HCT116 (cell line): ENCODE measurements at regions not wholly inside any gene's neighbourhood (a gene's known extent, or its start where the extent isn't known, plus 50 kb on each side); places are given as distances from the start of the nearest gene placed in this dataset.

Experiments
- ATAC-seq: fragments of 200-7000 bp; cut with Tn5 transposase; 2 replicates; pipeline ENCODE4 v1.9.1; 2020; ENCODE audit warnings: mild to moderate bottlenecking, moderate library complexity
- BruUV-seq: library from RNA; stranded (reverse); fragments of 400-500 nt; replicated peaks from 2 replicates; lab custom pipeline; 2021; lab: Mats Ljungman, UMichigan
- CTCF ChIA-PET: fragments of 300-600 bp; sonication (Branson Sonifier 250); formaldehyde crosslinking; loops from one replicate; lab custom pipeline; 2021; ENCODE audit warnings: antibody characterized with exemption; lab: Charles Lee
- POLR2A ChIA-PET: fragments of 300-600, 350-600 bp; sonication (Branson Sonifier 250); formaldehyde crosslinking; loops from one replicate; lab custom pipeline; 2021; ENCODE audit warnings: antibody characterized with exemption; lab: Charles Lee
- RAD21 ChIA-PET, 2 experiments: fragments of 300-600 bp; sonication (Branson Sonifier 250); formaldehyde crosslinking; loops; one replicate each; lab custom pipeline; 2023; ENCODE audit warnings: low total read pairs in 2 of 2; ENCODE audit not compliant: uncharacterized antibody in 2 of 2, unreplicated experiment in 2 of 2, low non-redundant PET in 1 of 2; lab: Charles Lee
- DNase-seq: peaks from one replicate; pipeline ENCODE4 v3.0.0-alpha.2; 2010; ENCODE audit warnings: low read depth, low spot score
- H2AFZ ChIP-seq: fragments of 200-600 bp; shearing (Covaris generic), sonication (generic); 2 replicates; pipeline ENCODE4 v1.6.1; 2017; ENCODE audit warnings: low read depth, mixed run types, mixed read lengths, antibody characterized with exemption, low read length; ENCODE audit not compliant: poor library complexity, severe bottlenecking
- H3K27ac ChIP-seq: 2 replicates; pipeline ENCODE4 v1.5.1; 2012; ENCODE audit warnings: low read depth, low read length
- H3K27me3 ChIP-seq: fragments of 200-600 bp; sonication (generic); 2 replicates; pipeline ENCODE4 v1.6.1; 2016; ENCODE audit warnings: mixed run types, low read length, mixed read lengths; ENCODE audit not compliant: insufficient read depth
- H3K36me3 ChIP-seq, 2 experiments: fragments of 200-500 bp in 1 of 2; fragments of 200-600 bp in 1 of 2; sonication (Bioruptor generic) in 1 of 2; sonication (generic) in 1 of 2; 2 replicates each; pipeline versions ENCODE4 v1.5.1 to v1.6.1; 2014 to 2016; ENCODE audit warnings: low read length in 2 of 2, inconsistent platforms in 1 of 2, mixed read lengths in 1 of 2, mixed run types in 1 of 2; ENCODE audit not compliant: insufficient read depth in 2 of 2, control insufficient read depth in 1 of 2
- H3K4me1 ChIP-seq, 2 experiments: fragments of 200-600 bp in 1 of 2; sonication (generic) in 1 of 2; 2 replicates each; pipeline versions ENCODE4 v1.5.1 to v1.6.1; 2012 to 2017; ENCODE audit warnings: low read length in 2 of 2, inconsistent platforms in 1 of 2, mild to moderate bottlenecking in 1 of 2, mixed read lengths in 1 of 2, mixed run types in 1 of 2, moderate library complexity in 1 of 2; ENCODE audit not compliant: insufficient read depth in 2 of 2, control insufficient read depth in 1 of 2
- H3K4me2 ChIP-seq: fragments of 200-600 bp; sonication (generic); 2 replicates; pipeline ENCODE4 v1.6.1; 2017; ENCODE audit warnings: mixed run types, low read length, mixed read lengths
- H3K4me3 ChIP-seq, 2 experiments: fragments of 200-600 bp in 1 of 2; sonication (generic) in 1 of 2; replicated peaks in 1 of 2; 2 replicates each; pipeline ENCODE4 v1.5.1; 2011 to 2016; ENCODE audit warnings: low read length in 2 of 2, control low read depth in 1 of 2, low read depth in 1 of 2, mild to moderate bottlenecking in 1 of 2, mixed read lengths in 1 of 2, mixed run types in 1 of 2
- H3K79me2 ChIP-seq: fragments of 200-600 bp; sonication (generic); 2 replicates; pipeline ENCODE4 v1.6.1; 2017; ENCODE audit warnings: mild to moderate bottlenecking, mixed run types, low read length, moderate library complexity, mixed read lengths; ENCODE audit not compliant: insufficient read depth
- H3K9ac ChIP-seq: fragments of 200-600 bp; sonication (generic); 2 replicates; pipeline ENCODE4 v1.6.1; 2016; ENCODE audit warnings: low read length, mixed read lengths
- H3K9me2 ChIP-seq: fragments of 200-600 bp; sonication (generic), shearing (Covaris generic); 2 replicates; pipeline ENCODE4 v1.6.1; 2017; ENCODE audit warnings: mixed run types, mild to moderate bottlenecking, moderate library complexity; ENCODE audit not compliant: insufficient read depth
- H3K9me3 ChIP-seq, 2 experiments: fragments of 200-500 bp in 1 of 2; fragments of 200-600 bp in 1 of 2; sonication (Bioruptor generic) in 1 of 2; sonication (generic) in 1 of 2; 2 replicates each; pipeline ENCODE4 v1.6.1; 2014 to 2017; ENCODE audit warnings: low read length in 2 of 2, mixed read lengths in 2 of 2, inconsistent platforms in 1 of 2, low read depth in 1 of 2, mild to moderate bottlenecking in 1 of 2, mixed run types in 1 of 2, moderate library complexity in 1 of 2; ENCODE audit not compliant: control insufficient read depth in 1 of 2, insufficient read depth in 1 of 2
- H4K20me1 ChIP-seq: fragments of 200-600 bp; sonication (generic), shearing (Covaris generic); 2 replicates; pipeline ENCODE4 v1.6.1; 2017; ENCODE audit warnings: mixed run types, mild to moderate bottlenecking, moderate library complexity; ENCODE audit not compliant: insufficient read depth
- CBX3 ChIP-seq: IDR thresholded peaks from 2 replicates; pipeline ENCODE4 v1.6.1; 2012; ENCODE audit warnings: low read depth
- EZH2 ChIP-seq: fragments of 200-600 bp; sonication (generic); IDR thresholded peaks from 2 replicates; pipeline ENCODE4 v1.6.1; 2017; ENCODE audit warnings: antibody characterized with exemption, mixed run types
- EZH2phosphoT487 ChIP-seq: fragments of 200-600 bp; IDR thresholded peaks from 2 replicates; pipeline ENCODE4 v1.6.1; 2018; ENCODE audit warnings: antibody characterized with exemption, borderline replicate concordance
- POLR2A ChIP-seq: IDR thresholded peaks from 2 replicates; pipeline ENCODE4 v1.7.0; 2011; ENCODE audit warnings: borderline replicate concordance; ENCODE audit not compliant: insufficient read depth, insufficient read length; ENCODE audit errors: extremely low read depth
- RAD21 ChIP-seq: IDR thresholded peaks from 2 replicates; pipeline ENCODE4 v1.6.1; 2012; ENCODE audit warnings: low read depth, mild to moderate bottlenecking
- SIN3A ChIP-seq: IDR thresholded peaks from 2 replicates; pipeline ENCODE4 v1.6.1; 2012; ENCODE audit warnings: low read depth
- SRF ChIP-seq: IDR thresholded peaks from 2 replicates; pipeline ENCODE4 v1.6.1; 2012; ENCODE audit warnings: low read depth
- intact Hi-C: fragments of 100-400 bp; cut with micrococcal nuclease; formaldehyde crosslinking; loops from 2 replicates; pipeline ENCODE4 v1.10.0; 2022
- TF ChIP-seq, protein P1 (sequence below): IDR thresholded peaks from 2 replicates; pipeline ENCODE4 v1.6.1; 2012
- TF ChIP-seq, protein P2 (sequence below), 3 experiments: fragments of 200-600 bp in 1 of 3; sonication (generic) in 1 of 3; IDR thresholded peaks in 2 of 3; conservative IDR thresholded peaks in 1 of 3; 2 replicates each; pipeline ENCODE4 v1.5.1; 2012 to 2017; ENCODE audit warnings: low read depth in 2 of 3, low read length in 2 of 3, antibody characterized with exemption in 1 of 3, borderline replicate concordance in 1 of 3, control low read depth in 1 of 3, mild to moderate bottlenecking in 1 of 3, mixed read lengths in 1 of 3, mixed run types in 1 of 3, moderate library complexity in 1 of 3; ENCODE audit not compliant: insufficient read depth in 1 of 3
- TF ChIP-seq, protein P3 (sequence below): IDR thresholded peaks from 2 replicates; pipeline ENCODE4 v1.6.1; 2012

DNA sequence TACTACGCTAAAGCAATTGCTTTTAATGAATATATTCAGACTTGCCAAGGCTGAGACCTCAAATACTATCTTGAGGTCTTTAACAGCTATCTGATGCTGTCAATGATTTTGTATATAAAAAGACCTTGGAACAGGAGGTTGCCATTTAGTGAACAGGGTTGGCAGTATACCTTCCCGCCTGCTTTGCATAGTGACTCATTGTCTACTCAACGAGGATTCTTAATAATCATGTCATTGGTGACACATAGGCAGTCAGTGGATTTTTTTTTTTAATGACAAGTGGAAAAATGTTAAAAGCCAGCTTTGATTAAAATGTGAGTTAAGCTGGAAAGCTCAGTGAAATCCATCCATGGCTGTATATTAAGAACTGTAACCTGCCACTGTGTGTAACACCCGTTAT, 164.0 kb downstream of the ASMT start (continued):
- TF ChIP-seq RAD21 = no peak

DNA sequence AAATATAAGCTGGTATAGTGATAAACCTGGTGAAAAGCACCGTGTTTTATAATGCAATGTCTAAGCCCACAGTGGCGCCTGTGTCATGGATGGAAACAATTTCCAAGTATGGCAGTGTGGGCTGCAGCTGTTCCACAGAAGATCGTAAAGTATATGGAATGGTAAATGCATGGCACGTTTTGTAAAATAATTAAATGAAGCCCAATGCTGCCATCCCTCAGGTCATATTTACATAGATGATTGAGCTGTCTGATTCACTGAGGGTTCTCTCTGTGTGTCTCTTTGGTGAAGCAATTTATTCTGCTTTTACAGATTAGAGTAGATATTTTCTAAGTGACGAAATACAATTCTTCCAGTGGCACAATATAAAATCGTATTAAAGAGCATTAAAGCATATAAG, 164.8 kb downstream of the ASMT start:
- H3K4me2 ChIP-seq = 0 out of 2 replicates have a peak overlapping the region, but pooled peaks have one; percentile 48
- TF ChIP-seq EZH2 (no peak), RAD21 (no peak), EZH2phosphoT487 (no peak), SRF (no peak)
- DNase-seq = no peak
- no peaks in the 10 kb centered on the region for H3K9me2 ChIP-seq
- no peak for ATAC-seq
- no peaks in the 10 kb centered on the region for H3K79me2 ChIP-seq
- POLR2A ChIA-PET = no interaction called here
- intact Hi-C loops = no loop called here
- CTCF ChIA-PET = no interaction called here
- no peak overlapping the region for H3K9ac ChIP-seq
- no peak overlapping the region for H3K27ac ChIP-seq
- no peak overlapping the region for H2AFZ ChIP-seq
- H3K9me3 ChIP-seq = no peaks in the 10 kb centered on the region; a peak in 1 of 4 replicates
- RAD21 ChIA-PET = no interaction called here
- no peaks in the 10 kb centered on the region for H4K20me1 ChIP-seq
- H3K4me1 ChIP-seq = peaks cover 0 to 13% of the 10 kb centered on the region in 2 experiments; a peak in 3 of 4 replicates
- no peaks in the 10 kb centered on the region for H3K27me3 ChIP-seq
- no TSS peak for BruUV-seq
- no peaks in the 10 kb centered on the region for H3K36me3 ChIP-seq
- no peak overlapping the region for H3K4me3 ChIP-seq

DNA sequence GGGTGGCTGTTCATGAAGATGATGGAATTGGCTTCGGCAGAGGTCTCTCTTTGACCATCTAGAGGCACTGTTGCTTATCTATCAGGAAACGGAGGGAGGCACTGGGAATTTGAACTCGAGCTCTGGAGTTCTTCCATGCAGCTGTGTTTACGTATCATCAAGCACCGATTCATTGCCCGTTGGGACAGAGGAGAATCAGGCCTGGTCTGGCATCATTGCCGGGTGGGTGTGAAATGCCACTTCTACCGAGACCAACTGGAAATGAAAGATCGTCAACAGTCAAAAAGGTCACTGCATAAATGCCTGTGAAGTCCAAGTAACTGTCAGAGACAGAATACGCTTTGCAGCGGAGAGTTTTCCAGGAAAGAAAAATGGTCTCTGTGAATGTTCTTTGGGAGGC, 166.9 kb downstream of the ASMT start:
- H3K9me2 ChIP-seq = no peaks in the 10 kb centered on the region
- H4K20me1 ChIP-seq = no peaks in the 10 kb centered on the region
- CTCF ChIA-PET = no interaction called here
- DNase-seq = no peak
- H3K4me3 ChIP-seq = no peak overlapping the region
- H3K27ac ChIP-seq = no peak overlapping the region
- H3K4me1 ChIP-seq = peaks cover 0 to 13% of the 10 kb centered on the region in 2 experiments; a peak in 3 of 4 replicates
- no peaks in the 10 kb centered on the region for H3K27me3 ChIP-seq
- POLR2A ChIA-PET = no interaction called here
- H2AFZ ChIP-seq = no peak overlapping the region
- no peaks in the 10 kb centered on the region for H3K36me3 ChIP-seq
- H3K4me2 ChIP-seq = no peak overlapping the region
- H3K79me2 ChIP-seq = no peaks in the 10 kb centered on the region
- TF ChIP-seq SIN3A = no peak
- no peak for TF ChIP-seq SRF
- no peak for TF ChIP-seq RAD21
- TF ChIP-seq CBX3 = no peak
- TF ChIP-seq, protein P1, sequence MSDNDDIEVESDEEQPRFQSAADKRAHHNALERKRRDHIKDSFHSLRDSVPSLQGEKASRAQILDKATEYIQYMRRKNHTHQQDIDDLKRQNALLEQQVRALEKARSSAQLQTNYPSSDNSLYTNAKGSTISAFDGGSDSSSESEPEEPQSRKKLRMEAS = no peak
- TF ChIP-seq, protein P2, sequence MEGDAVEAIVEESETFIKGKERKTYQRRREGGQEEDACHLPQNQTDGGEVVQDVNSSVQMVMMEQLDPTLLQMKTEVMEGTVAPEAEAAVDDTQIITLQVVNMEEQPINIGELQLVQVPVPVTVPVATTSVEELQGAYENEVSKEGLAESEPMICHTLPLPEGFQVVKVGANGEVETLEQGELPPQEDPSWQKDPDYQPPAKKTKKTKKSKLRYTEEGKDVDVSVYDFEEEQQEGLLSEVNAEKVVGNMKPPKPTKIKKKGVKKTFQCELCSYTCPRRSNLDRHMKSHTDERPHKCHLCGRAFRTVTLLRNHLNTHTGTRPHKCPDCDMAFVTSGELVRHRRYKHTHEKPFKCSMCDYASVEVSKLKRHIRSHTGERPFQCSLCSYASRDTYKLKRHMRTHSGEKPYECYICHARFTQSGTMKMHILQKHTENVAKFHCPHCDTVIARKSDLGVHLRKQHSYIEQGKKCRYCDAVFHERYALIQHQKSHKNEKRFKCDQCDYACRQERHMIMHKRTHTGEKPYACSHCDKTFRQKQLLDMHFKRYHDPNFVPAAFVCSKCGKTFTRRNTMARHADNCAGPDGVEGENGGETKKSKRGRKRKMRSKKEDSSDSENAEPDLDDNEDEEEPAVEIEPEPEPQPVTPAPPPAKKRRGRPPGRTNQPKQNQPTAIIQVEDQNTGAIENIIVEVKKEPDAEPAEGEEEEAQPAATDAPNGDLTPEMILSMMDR (IDR thresholded peaks at IDR 0.05 in 2 of 3, conservative IDR thresholded peaks at IDR 0.05 in 1 of 3; ENCODE audit: borderline replicate concordance in 1 of 3, insufficient read depth in 1 of 3, low read depth in 2 of 3, low read length in 2 of 3) = no peak
- TF ChIP-seq, protein P3, sequence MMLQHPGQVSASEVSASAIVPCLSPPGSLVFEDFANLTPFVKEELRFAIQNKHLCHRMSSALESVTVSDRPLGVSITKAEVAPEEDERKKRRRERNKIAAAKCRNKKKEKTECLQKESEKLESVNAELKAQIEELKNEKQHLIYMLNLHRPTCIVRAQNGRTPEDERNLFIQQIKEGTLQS = no peak
- TF ChIP-seq POLR2A = no peak
- no peaks in the 10 kb centered on the region; a peak in 1 of 4 replicates for H3K9me3 ChIP-seq
- intact Hi-C loops = no loop called here
- no peak overlapping the region for H3K9ac ChIP-seq
- BruUV-seq = no TSS peak
- RAD21 ChIA-PET = no interaction called here
- no peak for ATAC-seq
